Activated T-cell treated with anti-CD3 and anti-CD28 coated beads, Interleukin-2, amount 50 U/mL, for 48 hours (primary cell): ENCODE measurements at regions not wholly inside any gene's neighbourhood (a gene's known extent, or its start where the extent isn't known, plus 50 kb on each side); places are given as distances from the start of the nearest gene placed in this dataset.

ENCODE experiments used
- DNase-seq, 2 experiments: peaks; one replicate each; pipeline ENCODE4 v3.0.0-alpha.2; 2020

GRCh38 chr21:38952890-38953289, 147.2 kb downstream of the ETS2 start:
- no peak for DNase-seq

- DNase-seq: no peak
Measured at GRCh38 chr21:38951095-38951730, 145.5 kb downstream of the ETS2 start.

GRCh38 chr21:38950435-38951094, 144.8 kb downstream of the ETS2 start:
- no peak for DNase-seq

- no peak for DNase-seq
Measured at GRCh38 chr21:38949070-38949380, 143.3 kb downstream of the ETS2 start.

GRCh38 chr21:38948377-38949069, 142.8 kb downstream of the ETS2 start:
- DNase-seq: no peak

- DNase-seq: no peak
Measured at GRCh38 chr21:38945545-38946245, 140.0 kb downstream of the ETS2 start.

GRCh38 chr21:38944903-38945302, 139.2 kb downstream of the ETS2 start:
- no peak for DNase-seq

GRCh38 chr21:38944402-38944801, 138.7 kb downstream of the ETS2 start:
- no peak for DNase-seq

GRCh38 chr21:38942748-38943211, 137.1 kb downstream of the ETS2 start:
- DNase-seq: no peak

- no peak for DNase-seq
Measured at GRCh38 chr21:38938769-38939168, 133.0 kb downstream of the ETS2 start.

GRCh38 chr21:38938343-38938742, 132.6 kb downstream of the ETS2 start:
- peak in 1 of 2 experiments; percentile 30 for DNase-seq

- DNase-seq: no peak
Measured at GRCh38 chr21:38937844-38938243, 132.1 kb downstream of the ETS2 start.

GRCh38 chr21:38937286-38937790, 131.6 kb downstream of the ETS2 start:
- DNase-seq: no peak

GRCh38 chr21:38936240-38936639, 130.5 kb downstream of the ETS2 start:
- DNase-seq: no peak

GRCh38 chr21:38933731-38934130, 128.0 kb downstream of the ETS2 start:
- no peak for DNase-seq

- DNase-seq: no peak
Measured at GRCh38 chr21:38931291-38931690, 125.6 kb downstream of the ETS2 start.

GRCh38 chr21:38930853-38931252, 125.1 kb downstream of the ETS2 start:
- no peak for DNase-seq

GRCh38 chr21:38930066-38930465, 124.3 kb downstream of the ETS2 start:
- DNase-seq: no peak

- no peak for DNase-seq
Measured at GRCh38 chr21:38929652-38930051, 123.9 kb downstream of the ETS2 start.

GRCh38 chr21:38929142-38929541, 123.4 kb downstream of the ETS2 start:
- no peak for DNase-seq

- no peak for DNase-seq
Measured at GRCh38 chr21:38927776-38928175, 122.0 kb downstream of the ETS2 start.

GRCh38 chr21:38925923-38926322, 120.2 kb downstream of the ETS2 start:
- no peak for DNase-seq

GRCh38 chr21:38925478-38925877, 119.7 kb downstream of the ETS2 start:
- no peak for DNase-seq
